ENCODE measurements at regions not wholly inside any gene's neighbourhood (a gene's known extent, or its start where the extent isn't known, plus 50 kb on each side); places are given as distances from the start of the nearest gene placed in this dataset.

DNA sequence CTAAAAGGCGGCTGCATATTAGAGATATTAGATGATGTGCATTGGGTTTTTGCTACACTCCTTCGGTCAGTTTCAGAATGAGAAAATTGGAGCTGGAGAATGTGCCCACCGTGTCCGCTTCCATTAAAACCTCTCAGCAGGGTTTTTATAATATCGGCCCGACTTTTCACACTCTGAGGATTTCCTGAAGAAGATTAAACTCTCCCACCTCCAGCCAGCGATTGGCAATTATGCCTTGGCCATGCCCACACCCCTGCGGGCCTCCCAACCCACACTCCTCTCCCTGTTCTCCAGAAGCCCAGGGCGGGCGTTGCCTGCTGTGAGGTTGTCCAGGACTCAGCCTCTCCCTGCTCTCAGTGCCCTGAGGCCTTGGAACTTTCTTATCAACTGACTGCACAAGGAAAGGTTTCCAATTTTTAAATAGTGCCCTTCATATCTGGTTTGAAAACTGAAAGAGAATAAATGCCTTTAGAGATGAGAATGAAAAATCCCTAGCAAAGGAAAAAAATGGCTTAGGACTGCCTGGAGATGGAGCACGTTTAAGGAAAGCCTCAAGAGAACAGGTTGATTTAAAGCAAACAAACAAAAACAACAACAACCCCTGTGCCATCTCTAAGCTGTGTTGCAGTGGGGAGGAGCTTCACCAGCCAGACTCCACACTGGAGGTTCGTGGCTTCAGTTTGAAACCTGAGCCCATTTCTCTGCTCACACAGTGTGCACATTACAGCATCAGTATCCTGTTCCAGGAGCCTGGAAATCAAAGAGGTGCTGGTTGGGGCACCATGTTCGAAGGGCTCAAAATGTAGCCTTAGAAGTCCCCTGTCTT lies 292.9 kb downstream of the NSG2 start:
- TF ChIP-seq, protein P1, sequence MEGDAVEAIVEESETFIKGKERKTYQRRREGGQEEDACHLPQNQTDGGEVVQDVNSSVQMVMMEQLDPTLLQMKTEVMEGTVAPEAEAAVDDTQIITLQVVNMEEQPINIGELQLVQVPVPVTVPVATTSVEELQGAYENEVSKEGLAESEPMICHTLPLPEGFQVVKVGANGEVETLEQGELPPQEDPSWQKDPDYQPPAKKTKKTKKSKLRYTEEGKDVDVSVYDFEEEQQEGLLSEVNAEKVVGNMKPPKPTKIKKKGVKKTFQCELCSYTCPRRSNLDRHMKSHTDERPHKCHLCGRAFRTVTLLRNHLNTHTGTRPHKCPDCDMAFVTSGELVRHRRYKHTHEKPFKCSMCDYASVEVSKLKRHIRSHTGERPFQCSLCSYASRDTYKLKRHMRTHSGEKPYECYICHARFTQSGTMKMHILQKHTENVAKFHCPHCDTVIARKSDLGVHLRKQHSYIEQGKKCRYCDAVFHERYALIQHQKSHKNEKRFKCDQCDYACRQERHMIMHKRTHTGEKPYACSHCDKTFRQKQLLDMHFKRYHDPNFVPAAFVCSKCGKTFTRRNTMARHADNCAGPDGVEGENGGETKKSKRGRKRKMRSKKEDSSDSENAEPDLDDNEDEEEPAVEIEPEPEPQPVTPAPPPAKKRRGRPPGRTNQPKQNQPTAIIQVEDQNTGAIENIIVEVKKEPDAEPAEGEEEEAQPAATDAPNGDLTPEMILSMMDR (conservative IDR thresholded peaks at IDR 0.05 in 1 of 2, IDR thresholded peaks at IDR 0.05 in 1 of 2; ENCODE audit: low read depth in 1 of 2, low read length in 2 of 2), result no peak
- TF ChIP-seq EZH2 (IDR thresholded peaks at IDR 0.05; ENCODE audit: low read length, missing control alignments), result no peak
